SK-N-SH (cell line): ENCODE measurements at regions not wholly inside any gene's neighbourhood (a gene's known extent, or its start where the extent isn't known, plus 50 kb on each side); places are given as distances from the start of the nearest gene placed in this dataset.
"Not testable (repeated sequence)": the region's sequence is repeated elsewhere in the genome, so short reads cannot be mapped to it uniquely, and the experiment has no call there.

Source experiments
- CTCF ChIA-PET: fragments of 300-600, 350-600 bp; formaldehyde crosslinking; extraction: SDS; loops from one replicate; lab custom pipeline; 2021; lab: Yijun Ruan, JAX
- POLR2A ChIA-PET: fragments of 350-600 bp; sonication (Branson Sonifier 250); formaldehyde crosslinking; extraction: SDS; loops from one replicate; lab custom pipeline; 2020; ENCODE audit warnings: antibody characterized with exemption, inconsistent platforms; lab: Yijun Ruan, JAX
- DNase-seq: peaks from one replicate; pipeline ENCODE4 v3.0.0; 2012
- H2AFZ ChIP-seq: fragments of 200-600 bp; sonication (generic); 2 replicates; pipeline ENCODE4 v1.8.1; 2016; ENCODE audit warnings: antibody characterized with exemption, mild to moderate bottlenecking, low read depth
- H3F3A ChIP-seq: fragments of 200-600 bp; sonication (generic); replicated peaks from 2 replicates; pipeline ENCODE3; 2016; ENCODE audit warnings: antibody characterized with exemption, mild to moderate bottlenecking; ENCODE audit not compliant: insufficient read depth
- H3K27ac ChIP-seq, 2 experiments: fragments of 200-500 bp in 1 of 2; fragments of 200-600 bp in 1 of 2; sonication (Bioruptor generic) in 1 of 2; sonication (generic), shearing (Covaris generic) in 1 of 2; 2 replicates each; pipeline versions ENCODE4 v1.5.1 to v1.6.1; 2014 to 2016; ENCODE audit warnings: low read depth in 2 of 2, inconsistent platforms in 1 of 2, low read length in 1 of 2, mild to moderate bottlenecking in 1 of 2, mixed read lengths in 1 of 2
- H3K27me3 ChIP-seq: fragments of 200-600 bp; sonication (generic), shearing (Covaris generic); 2 replicates; pipeline ENCODE4 v1.6.1; 2016; ENCODE audit warnings: mixed run types; ENCODE audit not compliant: insufficient read depth
- H3K36me3 ChIP-seq, 2 experiments: fragments of 200-500 bp in 1 of 2; fragments of 200-600 bp in 1 of 2; sonication (Bioruptor generic) in 1 of 2; sonication (generic) in 1 of 2; replicated peaks in 1 of 2; 2 replicates each; pipeline versions ENCODE3 to v1.5.1; 2014 to 2016; ENCODE audit warnings: low read length in 1 of 2, mild to moderate bottlenecking in 1 of 2; ENCODE audit not compliant: insufficient read depth in 2 of 2, control insufficient read depth in 1 of 2
- H3K4me1 ChIP-seq, 2 experiments: fragments of 200-500 bp in 1 of 2; fragments of 200-600 bp in 1 of 2; sonication (Bioruptor generic) in 1 of 2; sonication (generic), shearing (Covaris generic) in 1 of 2; 2 replicates each; pipeline versions ENCODE4 v1.5.1 to v1.6.1; 2014 to 2016; ENCODE audit warnings: low read depth in 1 of 2, low read length in 1 of 2, mixed run types in 1 of 2; ENCODE audit not compliant: insufficient read depth in 2 of 2, control insufficient read depth in 1 of 2
- H3K4me2 ChIP-seq: fragments of 200-600 bp; sonication (generic), shearing (Covaris generic); 2 replicates; pipeline ENCODE4 v1.6.1; 2017; ENCODE audit warnings: mixed run types
- H3K4me3 ChIP-seq, 2 experiments: fragments of 200-500 bp in 1 of 2; fragments of 200-600 bp in 1 of 2; sonication (Bioruptor generic) in 1 of 2; sonication (generic), shearing (Covaris generic) in 1 of 2; 2 replicates each; pipeline versions ENCODE4 v1.5.1 to v1.8.1; 2014 to 2016; ENCODE audit warnings: low read depth in 2 of 2, inconsistent platforms in 1 of 2, low read length in 1 of 2, mild to moderate bottlenecking in 1 of 2, mixed read lengths in 1 of 2, moderate library complexity in 1 of 2
- H3K79me2 ChIP-seq: fragments of 200-600 bp; sonication (generic); 2 replicates; pipeline ENCODE4 v1.8.1; 2017; ENCODE audit warnings: mild to moderate bottlenecking; ENCODE audit not compliant: insufficient read depth
- H3K9ac ChIP-seq: fragments of 200-600 bp; sonication (generic); 2 replicates; pipeline ENCODE4 v1.6.1; 2017; ENCODE audit warnings: mixed run types
- H3K9me2 ChIP-seq: fragments of 200-600 bp; sonication (generic); 2 replicates; pipeline ENCODE4 v1.6.1; 2017; ENCODE audit warnings: mixed run types
- H3K9me3 ChIP-seq: fragments of 200-600 bp; sonication (generic); 2 replicates; pipeline ENCODE4 v1.6.1; 2017; ENCODE audit warnings: mixed run types, mild to moderate bottlenecking, moderate library complexity
- H4K20me1 ChIP-seq: fragments of 200-600 bp; sonication (generic); 2 replicates; pipeline ENCODE4 v1.6.1; 2017; ENCODE audit warnings: mild to moderate bottlenecking, mixed run types; ENCODE audit not compliant: insufficient read depth
- CHD2 ChIP-seq: fragments of 150-350 bp; IDR thresholded peaks from 2 replicates; pipeline ENCODE4 v1.6.1; 2018; ENCODE audit warnings: low read length; ENCODE audit not compliant: partially characterized antibody
- EP300 ChIP-seq, 2 experiments: IDR thresholded peaks; 2 replicates each; pipeline versions ENCODE4 v1.4.0 to v1.6.1; 2012; ENCODE audit warnings: borderline replicate concordance in 1 of 2, low read depth in 1 of 2, low read length in 1 of 2
- FOXJ3 ChIP-seq: sonication (generic); formaldehyde crosslinking; IDR thresholded peaks from 2 replicates; pipeline ENCODE4 v1.5.1; 2020; ENCODE audit warnings: mild to moderate bottlenecking, missing genetic modification reagents
- GABPA ChIP-seq: IDR thresholded peaks from 2 replicates; pipeline ENCODE4 v1.4.0; 2012; ENCODE audit warnings: low read depth, mild to moderate bottlenecking
- IRF3 ChIP-seq: fragments of 150-350 bp; IDR thresholded peaks from 2 replicates; pipeline ENCODE4 v1.6.1; 2016; ENCODE audit warnings: mild to moderate bottlenecking, low read depth, low read length
- USF1 ChIP-seq: IDR thresholded peaks from 2 replicates; pipeline ENCODE4 v1.4.0; 2012; ENCODE audit warnings: low read depth, borderline replicate concordance
- WGBS: methylation state at CpG from one replicate; pipeline ENCODE4 v1.1.6; 2017; ENCODE audit warnings: low lambda C conversion rate; 5-methylcytosine and 5-hydroxymethylcytosine counted together

- H3K9me3 ChIP-seq, result no peaks in the 10 kb centered on the region
- no peak overlapping the region for H2AFZ ChIP-seq
- H3K4me3 ChIP-seq, result no peak overlapping the region
- no peaks in the 10 kb centered on the region for H4K20me1 ChIP-seq
- no peaks in the 10 kb centered on the region for H3K9me2 ChIP-seq
- H3K27ac ChIP-seq, result no peak overlapping the region
- ChIA-PET CTCF (no interaction called here), POLR2A (no interaction called here)
- H3K9ac ChIP-seq, result no peak overlapping the region
- no peak for DNase-seq
- H3K4me1 ChIP-seq, result no peaks in the 10 kb centered on the region
- H3K79me2 ChIP-seq, result no peaks in the 10 kb centered on the region
- no peaks in the 10 kb centered on the region for H3K27me3 ChIP-seq
- TF ChIP-seq IRF3, result no peak
- no peak for TF ChIP-seq CHD2
- TF ChIP-seq, all 33 proteins: peak for 0
- no peaks in the 10 kb centered on the region for H3K36me3 ChIP-seq
- WGBS, result 39% methylated on average over 6 of the region's 6 CpGs
- H3K4me2 ChIP-seq, result no peak overlapping the region
- H3F3A ChIP-seq, result no peaks in the 10 kb centered on the region
Measured at GRCh38 chr15:26029146-26029545, 166.0 kb upstream of the ATP10A start.

GRCh38 chr15:26028086-26028740 lies 165.1 kb upstream of the ATP10A start:
- ChIA-PET CTCF (no interaction called here), POLR2A (no interaction called here)
- TF ChIP-seq EP300 (IDR thresholded peaks at IDR 0.05; ENCODE audit: borderline replicate concordance in 1 of 2, low read depth in 1 of 2, low read length in 1 of 2) (no peak), FOXJ3 (CRISPR knock-in tag) (no peak), GABPA (no peak), USF1 (no peak)
- no peak overlapping the region for H3K9ac ChIP-seq
- H3K9me3 ChIP-seq, result no peaks in the 10 kb centered on the region
- H3K27me3 ChIP-seq, result no peaks in the 10 kb centered on the region
- no peak overlapping the region for H3K27ac ChIP-seq
- no peak overlapping the region for H3K4me2 ChIP-seq
- H4K20me1 ChIP-seq, result no peaks in the 10 kb centered on the region
- no peaks in the 10 kb centered on the region for H3K4me1 ChIP-seq
- no peak overlapping the region for H3K4me3 ChIP-seq
- no peaks in the 10 kb centered on the region for H3K79me2 ChIP-seq
- 46% methylated on average over 13 of the region's 13 CpGs for WGBS
- no peaks in the 10 kb centered on the region for H3K36me3 ChIP-seq
- no peaks in the 10 kb centered on the region for H3K9me2 ChIP-seq
- no peak for DNase-seq
- no peak overlapping the region for H2AFZ ChIP-seq
- no peaks in the 10 kb centered on the region for H3F3A ChIP-seq

GRCh38 chr15:26026671-26027070 lies 163.5 kb upstream of the ATP10A start:
- H3K36me3 ChIP-seq, H3K27ac ChIP-seq, CTCF ChIA-PET, H3K27me3 ChIP-seq, H4K20me1 ChIP-seq, H3K79me2 ChIP-seq, H3F3A ChIP-seq, H3K4me1 ChIP-seq, H3K9me2 ChIP-seq, H3K4me3 ChIP-seq, POLR2A ChIA-PET, H2AFZ ChIP-seq, H3K9ac ChIP-seq, DNase-seq, H3K9me3 ChIP-seq, H3K4me2 ChIP-seq: not testable (repeated sequence)
- WGBS, result 32% methylated on average over 3 of the region's 3 CpGs
